22Rv1 (cell line): ENCODE measurements at regions not wholly inside any gene's neighbourhood (a gene's known extent, or its start where the extent isn't known, plus 50 kb on each side); places are given as distances from the start of the nearest gene placed in this dataset.
"Not testable (repeated sequence)": the region's sequence is repeated elsewhere in the genome, so short reads cannot be mapped to it uniquely, and the experiment has no call there.

Experiments used
- H3K27ac ChIP-seq: fragments of 450-650 bp; 2 replicates; pipeline ENCODE4 v1.5.1; 2017
- ZFX ChIP-seq: fragments of 450-650 bp; IDR thresholded peaks from 2 replicates; pipeline ENCODE4 v1.6.1; 2017; ENCODE audit warnings: antibody characterized with exemption, borderline replicate concordance
- TF ChIP-seq, protein P1 (sequence below): fragments of 450-650 bp; IDR thresholded peaks from 2 replicates; pipeline ENCODE4 v1.5.1; 2017; ENCODE audit warnings: mild to moderate bottlenecking

DNA sequence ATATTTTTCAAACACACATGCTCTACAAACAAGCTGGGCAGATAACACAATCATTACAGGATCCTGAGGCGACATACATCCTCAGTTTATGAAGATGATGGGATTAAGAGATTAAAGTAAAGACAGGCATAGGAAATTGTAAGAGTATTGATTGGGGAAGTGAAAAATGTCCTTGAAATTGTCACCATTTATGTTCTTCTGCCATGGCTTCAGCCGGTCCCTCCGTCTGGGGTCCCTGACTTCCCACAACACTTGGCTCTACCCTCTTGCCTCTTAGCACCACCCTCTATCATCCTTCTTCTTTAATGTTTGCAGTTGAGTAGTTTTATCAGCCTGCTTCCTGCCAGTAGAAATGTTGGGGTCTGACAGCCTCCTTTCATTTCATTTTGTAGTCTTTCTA lies 244.4 kb downstream of the DAD1 start:
- TF ChIP-seq, protein P1, sequence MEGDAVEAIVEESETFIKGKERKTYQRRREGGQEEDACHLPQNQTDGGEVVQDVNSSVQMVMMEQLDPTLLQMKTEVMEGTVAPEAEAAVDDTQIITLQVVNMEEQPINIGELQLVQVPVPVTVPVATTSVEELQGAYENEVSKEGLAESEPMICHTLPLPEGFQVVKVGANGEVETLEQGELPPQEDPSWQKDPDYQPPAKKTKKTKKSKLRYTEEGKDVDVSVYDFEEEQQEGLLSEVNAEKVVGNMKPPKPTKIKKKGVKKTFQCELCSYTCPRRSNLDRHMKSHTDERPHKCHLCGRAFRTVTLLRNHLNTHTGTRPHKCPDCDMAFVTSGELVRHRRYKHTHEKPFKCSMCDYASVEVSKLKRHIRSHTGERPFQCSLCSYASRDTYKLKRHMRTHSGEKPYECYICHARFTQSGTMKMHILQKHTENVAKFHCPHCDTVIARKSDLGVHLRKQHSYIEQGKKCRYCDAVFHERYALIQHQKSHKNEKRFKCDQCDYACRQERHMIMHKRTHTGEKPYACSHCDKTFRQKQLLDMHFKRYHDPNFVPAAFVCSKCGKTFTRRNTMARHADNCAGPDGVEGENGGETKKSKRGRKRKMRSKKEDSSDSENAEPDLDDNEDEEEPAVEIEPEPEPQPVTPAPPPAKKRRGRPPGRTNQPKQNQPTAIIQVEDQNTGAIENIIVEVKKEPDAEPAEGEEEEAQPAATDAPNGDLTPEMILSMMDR: no peak
- no peak for TF ChIP-seq ZFX
- H3K27ac ChIP-seq: no peak overlapping the region

DNA sequence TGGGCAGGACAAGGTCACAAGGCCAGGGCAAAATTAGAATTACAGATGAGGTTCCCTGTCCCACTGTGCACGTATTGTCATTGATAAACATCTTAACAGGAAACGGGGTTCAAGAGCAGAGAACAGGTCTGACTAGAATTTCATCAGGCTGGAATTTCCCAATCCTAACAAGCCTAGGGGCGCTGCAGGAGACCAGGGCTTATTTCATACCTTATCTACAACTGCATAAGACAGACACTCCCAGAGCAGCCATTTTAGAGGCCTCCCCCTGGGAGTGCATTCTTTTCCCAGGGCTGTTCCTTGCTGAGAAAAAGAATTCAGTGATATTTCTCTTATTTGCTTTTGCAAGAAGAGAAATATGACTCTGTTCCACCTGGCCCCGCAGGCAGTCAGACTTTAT lies 244.8 kb downstream of the DAD1 start:
- not testable (repeated sequence) for H3K27ac ChIP-seq

DNA sequence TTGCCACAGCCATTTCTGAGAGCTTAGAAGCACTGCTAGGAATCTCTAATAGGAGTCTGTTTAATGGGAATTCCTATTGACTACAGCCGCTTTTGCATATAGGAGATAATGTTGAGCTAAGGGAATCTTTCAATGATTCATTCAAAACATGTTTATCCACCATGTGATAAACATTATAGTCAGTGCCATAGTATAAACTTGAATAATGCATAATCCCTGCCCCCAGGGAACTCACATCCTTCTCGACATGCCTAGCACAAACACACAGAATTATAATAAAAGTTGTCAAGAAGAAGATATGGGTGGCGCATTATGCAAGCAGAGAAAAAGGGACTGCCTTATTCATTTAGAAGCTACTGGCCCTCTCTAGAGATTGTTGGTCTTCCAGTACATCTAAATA lies 248.0 kb downstream of the DAD1 start:
- TF ChIP-seq, protein P1: no peak
- no peak for TF ChIP-seq ZFX
- no peak overlapping the region for H3K27ac ChIP-seq

DNA sequence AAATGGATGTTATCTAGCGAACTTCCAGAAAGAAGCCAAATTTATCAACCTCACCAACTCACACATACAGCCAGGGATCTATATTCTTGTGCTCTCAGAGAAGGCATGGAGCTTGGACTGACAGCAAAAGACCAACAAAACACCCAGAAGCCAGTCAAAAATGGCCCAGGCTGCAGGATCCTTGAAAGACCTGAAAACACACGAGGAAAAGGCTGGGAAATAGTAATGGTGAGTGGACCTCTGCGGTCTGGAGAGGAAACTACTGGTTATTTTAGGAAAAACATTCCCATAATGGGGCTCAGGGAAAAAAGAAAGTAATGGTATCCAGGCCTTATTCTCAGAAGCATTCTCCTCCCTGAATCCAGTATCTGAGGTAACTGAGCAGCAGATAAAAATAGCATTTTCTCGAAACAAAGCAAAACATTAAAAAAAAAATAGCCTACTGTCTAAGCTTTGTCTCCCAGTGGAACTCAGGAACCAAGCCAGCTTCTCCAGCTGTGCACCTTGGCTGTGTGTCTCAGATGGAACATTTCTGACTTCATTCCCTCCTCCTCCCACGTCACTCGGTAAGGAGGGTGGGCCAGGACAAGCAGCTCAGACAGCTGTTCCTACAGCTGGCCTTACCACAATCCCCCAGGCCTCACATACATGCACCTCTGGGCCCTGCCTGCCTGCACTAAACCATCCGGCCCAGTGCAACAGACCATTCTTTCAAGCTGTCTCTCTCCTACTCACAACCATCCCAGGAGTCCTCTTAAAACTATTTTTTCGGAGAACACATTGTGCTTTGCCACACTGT lies 249.9 kb downstream of the DAD1 start:
- H3K27ac ChIP-seq: no peak overlapping the region
- no peak for TF ChIP-seq ZFX
- TF ChIP-seq, protein P1: no peak

DNA sequence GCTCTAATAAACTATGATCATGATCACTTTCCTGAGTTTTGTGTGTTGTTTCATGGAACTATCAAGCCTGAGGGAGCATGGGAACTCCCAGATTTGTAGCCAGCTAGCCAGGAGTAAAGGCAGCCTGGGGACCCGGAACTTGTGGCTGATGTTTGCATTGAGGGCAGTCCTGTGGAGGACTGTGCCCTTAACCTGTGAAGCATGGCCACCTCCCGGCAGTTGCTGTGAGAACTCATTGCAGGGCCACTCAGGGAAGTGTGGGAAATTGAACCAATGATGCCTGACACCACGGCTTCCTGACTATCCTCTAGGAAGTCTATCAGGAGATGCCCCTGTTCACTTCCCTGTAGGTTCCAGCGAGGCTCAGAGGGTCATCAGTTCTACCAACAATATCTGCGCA lies 250.6 kb downstream of the DAD1 start:
- no peak for TF ChIP-seq ZFX
- TF ChIP-seq, protein P1: no peak
- no peak overlapping the region for H3K27ac ChIP-seq

DNA sequence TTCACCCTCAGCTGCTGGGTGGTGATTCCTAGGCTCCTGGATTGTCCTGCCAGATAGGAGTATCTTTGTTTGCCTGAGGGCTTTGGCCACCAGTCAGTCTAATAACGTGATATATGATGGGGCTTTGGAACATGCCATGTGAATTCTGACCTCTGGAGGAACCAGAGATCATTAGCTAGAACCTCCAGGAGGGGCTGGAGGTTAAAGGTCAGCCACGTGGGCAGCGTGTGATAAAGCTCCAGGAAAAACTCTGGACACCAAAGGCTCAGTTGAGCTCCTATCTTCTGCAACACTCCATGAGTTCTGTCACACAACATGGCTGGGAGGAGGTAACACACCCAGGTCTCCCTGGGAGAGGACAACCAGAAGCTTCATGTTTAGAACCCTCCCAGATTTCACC lies 251.1 kb downstream of the DAD1 start:
- no peak for TF ChIP-seq ZFX
- no peak overlapping the region for H3K27ac ChIP-seq

DNA sequence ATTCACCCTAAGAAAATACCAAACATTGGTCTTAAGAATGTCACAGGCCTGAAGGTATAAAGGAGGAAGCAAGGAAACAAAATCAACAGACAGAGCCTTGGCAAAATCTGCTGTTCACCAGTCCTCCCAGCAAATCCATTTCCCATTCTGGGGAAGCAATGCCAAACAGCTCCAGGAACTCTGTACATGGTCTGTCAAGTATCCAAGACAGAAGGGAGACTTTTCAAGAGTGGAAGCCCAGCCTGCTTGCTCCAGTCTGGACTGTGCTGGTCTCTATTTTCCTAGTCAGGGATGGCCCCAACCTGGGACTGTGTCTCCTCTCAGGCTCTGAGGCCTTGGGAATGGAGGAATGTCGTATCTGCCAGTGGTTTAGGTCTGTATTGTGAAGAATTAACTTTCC lies 251.5 kb downstream of the DAD1 start:
- H3K27ac ChIP-seq: no peak overlapping the region
- TF ChIP-seq, protein P1: no peak
- TF ChIP-seq ZFX: no peak

DNA sequence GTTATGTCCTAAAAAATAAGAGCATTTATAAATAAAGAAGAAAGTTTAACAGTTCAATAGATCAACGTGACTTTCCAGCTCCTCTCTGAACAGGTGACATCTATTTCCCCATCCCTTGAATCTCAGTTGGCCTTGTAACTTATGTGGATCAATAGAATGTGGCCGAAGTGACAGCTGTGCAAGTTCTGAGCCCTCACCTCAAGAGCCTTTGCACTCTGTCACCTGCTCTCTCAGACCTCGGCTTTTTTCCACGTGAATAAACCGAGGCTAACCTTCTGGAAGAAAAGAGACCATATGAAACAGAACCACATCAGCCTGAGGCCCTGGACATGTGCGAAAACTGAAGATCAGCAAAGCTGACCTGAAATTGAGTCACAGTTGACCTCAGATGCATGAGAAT lies 253.0 kb downstream of the DAD1 start:
- TF ChIP-seq, protein P1: no peak
- no peak for TF ChIP-seq ZFX
- H3K27ac ChIP-seq: no peak overlapping the region
